RKO (cell line): ENCODE measurements at regions not wholly inside any gene's neighbourhood (a gene's known extent, or its start where the extent isn't known, plus 50 kb on each side); places are given as distances from the start of the nearest gene placed in this dataset.
"Not testable (repeated sequence)": the region's sequence is repeated elsewhere in the genome, so short reads cannot be mapped to it uniquely, and the experiment has no call there.

ENCODE experiments used
- DNase-seq: peaks from one replicate; pipeline ENCODE4 v3.0.0-alpha.2; 2016; ENCODE audit warnings: low spot score

DNA sequence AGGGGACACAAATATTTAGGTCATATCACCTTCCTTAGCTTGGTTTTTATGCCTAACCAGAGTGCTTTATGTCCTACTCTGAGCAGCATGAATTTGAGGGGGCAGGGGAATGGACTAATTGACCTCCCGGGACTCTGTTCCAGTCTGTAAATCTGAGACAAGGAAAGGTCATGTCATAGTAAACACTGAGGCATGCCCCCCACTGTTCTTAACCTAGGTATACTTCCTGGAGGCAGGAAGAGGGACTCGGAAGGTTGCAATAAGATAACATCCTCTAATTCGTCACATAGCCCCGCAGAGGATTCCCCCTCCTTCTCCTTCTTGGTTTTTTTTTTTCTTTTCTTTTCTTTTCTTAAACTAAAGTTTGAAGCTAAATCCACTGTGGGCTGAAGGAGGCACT is 540.3 kb upstream of the CADM1 start:
- no peak for DNase-seq

DNA sequence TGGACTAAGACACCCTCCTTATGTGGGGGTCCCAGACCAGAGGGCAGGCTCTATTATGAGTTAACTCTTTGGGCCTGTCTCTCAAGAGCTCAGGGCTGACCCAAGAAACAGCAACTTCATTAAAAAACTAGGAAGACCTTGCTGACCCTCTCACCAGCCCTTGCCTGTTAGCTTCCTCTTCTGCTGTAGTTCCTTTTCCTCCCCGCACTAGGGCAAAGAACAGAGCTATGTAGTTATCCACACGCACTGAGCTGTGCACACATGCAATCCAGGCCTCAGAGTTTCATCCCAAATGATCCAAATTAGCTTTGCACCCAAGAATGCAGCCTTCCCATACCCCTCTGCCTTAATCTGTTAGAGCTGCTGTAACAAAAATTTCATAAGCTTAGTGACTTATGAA is 539.6 kb upstream of the CADM1 start:
- no peak for DNase-seq

DNA sequence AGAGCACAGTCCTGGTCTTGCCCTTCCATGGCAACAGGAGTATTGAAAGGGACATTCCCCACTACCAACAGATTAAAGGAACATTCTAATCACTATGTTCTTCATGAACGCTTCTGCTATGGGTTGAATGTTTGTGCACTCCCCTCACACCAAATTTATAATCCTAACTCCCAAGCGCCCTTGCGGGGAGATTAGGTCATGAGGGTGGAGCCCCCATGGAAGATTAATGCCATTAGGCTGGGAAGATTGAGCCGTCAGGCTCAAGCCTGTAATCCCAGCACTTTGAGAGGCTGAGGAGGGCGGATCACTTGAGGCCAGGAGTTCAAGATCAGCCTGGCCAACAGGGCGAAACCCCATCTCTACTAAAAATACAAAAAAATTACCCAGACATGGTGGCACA is 538.8 kb upstream of the CADM1 start:
- not testable (repeated sequence) for DNase-seq

DNA sequence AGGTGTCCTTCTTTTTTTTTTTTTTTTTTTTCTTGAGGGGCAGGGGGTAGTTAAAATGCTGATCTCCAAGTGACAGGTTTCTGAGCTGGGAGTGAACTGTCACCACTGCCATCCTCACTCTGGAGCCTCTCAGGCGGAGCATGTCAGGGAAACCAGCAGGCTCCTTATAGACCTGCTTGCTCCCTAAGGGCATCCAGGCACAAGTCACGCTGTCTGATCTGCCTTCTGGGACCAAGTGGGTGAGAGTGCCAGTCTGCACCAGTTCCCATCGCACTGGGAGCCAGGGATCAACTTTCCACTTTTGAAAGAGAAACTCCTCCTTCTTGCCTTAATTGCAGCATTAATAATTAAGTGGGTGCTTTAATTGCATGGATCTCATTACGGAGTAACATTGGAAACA is 537.9 kb upstream of the CADM1 start:
- DNase-seq: no peak

DNA sequence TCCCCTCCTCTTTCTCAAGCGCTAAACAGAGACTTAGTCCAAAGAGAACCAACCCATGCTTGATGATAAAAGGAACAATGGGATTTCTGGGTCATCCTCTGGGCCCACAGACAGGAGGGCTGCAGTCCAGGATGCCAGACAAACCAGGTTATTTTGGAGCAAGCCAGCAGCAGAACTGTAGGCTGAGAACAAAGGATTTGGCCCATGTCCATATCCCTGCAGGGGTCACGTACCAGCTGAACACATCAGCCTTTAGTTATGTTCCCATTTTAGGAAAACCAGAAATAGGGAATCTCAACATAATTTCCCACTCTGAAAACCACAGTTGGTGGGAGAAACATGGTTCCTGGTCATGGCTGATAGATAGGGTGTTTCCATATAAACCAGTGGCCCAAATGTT is 533.6 kb upstream of the CADM1 start:
- DNase-seq: no peak

DNA sequence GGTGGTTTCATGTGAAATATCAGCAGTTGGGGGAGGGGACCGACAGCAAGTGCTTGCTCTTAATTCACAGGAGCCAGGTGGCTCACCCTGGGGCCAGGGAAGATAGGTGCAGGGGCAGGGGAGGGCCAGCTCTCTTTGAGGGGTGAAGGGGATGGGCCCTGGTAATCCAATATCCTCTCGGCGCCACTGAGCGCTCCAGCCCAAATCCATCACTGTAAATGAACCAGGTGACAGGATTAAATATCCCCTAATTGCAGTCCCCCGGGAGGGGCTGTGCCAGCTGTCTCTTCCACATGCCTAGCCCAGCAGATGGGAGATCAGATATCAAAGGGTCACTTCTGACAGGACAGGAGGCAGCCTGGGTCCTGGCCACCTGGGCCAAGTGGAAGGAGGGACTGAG is 531.8 kb upstream of the CADM1 start:
- DNase-seq: no peak

DNA sequence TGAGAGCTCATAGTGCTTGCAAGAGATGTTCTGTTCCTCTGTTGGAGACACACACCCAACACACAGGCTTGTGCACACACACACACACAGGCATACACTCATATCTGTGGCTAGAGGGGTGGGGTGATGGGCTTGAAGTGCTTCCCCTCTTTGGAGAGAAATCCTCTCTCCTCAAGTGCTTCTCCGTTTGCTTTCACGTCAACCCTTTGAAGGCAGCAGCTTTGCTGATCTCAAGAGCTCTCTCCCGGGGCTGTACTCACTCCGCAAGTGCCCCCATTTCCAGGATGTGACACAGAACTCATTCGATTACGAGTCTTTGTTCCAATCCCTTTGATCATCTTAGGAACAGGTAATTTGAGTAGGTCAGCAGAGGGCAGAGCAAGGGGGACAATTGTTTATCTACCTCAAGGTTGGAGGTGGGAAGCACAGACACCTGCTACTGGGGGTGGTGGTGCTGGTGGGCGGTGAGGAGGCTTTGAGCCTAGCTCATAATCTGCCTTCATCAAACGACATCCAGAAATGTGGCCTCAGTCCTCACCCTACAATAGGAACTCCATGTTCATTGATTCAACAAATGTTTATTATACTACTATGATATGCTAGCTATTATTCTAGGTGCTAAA is 529.8 kb upstream of the CADM1 start:
- no peak for DNase-seq

DNA sequence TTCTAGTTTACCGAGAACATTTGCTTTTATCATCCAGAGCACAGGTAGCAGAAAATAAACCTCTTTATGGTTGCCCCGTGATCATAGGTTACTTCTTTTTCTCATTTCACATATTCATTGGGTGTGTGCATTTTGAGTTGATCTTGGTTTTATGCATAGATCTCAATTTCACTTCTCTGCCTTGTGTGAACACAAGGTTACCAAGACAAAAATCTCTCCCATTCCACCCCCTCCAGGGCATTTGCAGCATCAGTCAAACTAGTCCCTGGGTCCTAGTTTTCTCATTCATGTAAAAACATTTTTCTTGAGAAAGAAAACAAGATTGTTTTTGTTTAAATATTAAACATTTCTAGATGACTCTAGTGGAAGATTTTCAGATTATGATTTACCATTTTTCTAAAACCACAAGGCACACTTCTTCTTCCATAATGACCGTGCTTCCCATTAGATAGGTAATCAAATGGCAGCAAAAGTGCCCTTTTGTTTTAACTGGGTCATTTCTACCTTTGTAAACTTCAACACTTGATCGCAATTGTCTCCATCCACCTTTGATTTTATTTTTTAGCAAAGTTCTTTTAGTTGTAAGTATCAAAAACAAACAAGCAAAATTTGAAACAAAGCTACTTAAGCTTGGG is 526.6 kb upstream of the CADM1 start:
- no peak for DNase-seq

DNA sequence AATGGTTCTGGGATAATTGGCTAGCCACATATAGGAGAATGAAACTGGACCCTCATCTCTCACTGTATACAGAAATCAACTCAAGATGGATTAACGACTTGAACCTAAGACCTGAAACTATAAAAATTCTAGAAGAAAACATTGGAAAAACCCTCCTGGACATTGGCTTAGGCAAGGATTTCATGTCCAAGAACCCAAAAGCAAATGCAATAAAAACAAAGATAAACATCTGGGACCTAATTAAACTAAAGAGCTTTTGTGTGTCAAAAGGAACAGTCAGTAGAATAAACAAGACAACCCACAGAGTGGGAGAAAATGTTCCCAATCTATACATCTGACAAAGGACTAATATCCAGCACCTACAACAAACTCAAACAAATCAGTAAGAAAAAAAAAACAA is 524.3 kb upstream of the CADM1 start:
- DNase-seq: not testable (repeated sequence)

DNA sequence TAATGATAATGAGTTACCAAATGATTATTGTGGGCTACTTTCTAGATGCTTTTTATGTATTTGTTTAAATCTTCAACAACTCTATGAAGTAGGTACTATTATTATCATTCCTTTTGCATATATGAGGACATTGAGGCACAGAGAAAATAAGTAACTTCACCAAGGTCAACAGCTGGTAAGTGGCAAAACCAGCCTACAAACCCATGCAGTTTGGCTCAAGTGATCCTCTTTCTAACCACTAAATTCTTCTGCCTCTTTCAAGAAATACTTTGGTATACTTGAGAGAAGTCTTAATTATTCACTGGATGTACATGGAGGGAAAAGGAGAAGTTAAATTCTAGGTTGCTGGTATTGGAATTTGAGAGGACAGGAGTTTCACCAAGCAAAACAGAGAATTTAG is 495.2 kb upstream of the CADM1 start:
- DNase-seq: no peak

DNA sequence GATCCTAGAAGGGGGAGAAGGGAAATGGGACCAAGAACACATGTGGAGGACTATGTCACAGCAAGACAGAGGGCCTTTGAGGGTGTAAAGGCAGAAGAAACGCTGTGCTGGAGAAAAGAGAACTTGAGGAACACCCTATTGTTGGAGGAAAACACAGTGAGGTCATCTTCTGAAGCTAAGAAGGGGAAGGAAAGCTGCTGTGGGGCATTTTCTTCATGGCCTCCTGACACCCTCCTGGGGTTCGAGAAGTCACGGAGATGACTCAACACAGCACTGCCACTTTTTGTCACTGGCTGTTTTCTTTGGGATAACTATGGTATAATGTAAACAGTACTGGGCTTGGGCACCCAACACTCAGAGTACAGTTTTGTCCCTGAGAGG is 492.6 kb upstream of the CADM1 start:
- no peak for DNase-seq

DNA sequence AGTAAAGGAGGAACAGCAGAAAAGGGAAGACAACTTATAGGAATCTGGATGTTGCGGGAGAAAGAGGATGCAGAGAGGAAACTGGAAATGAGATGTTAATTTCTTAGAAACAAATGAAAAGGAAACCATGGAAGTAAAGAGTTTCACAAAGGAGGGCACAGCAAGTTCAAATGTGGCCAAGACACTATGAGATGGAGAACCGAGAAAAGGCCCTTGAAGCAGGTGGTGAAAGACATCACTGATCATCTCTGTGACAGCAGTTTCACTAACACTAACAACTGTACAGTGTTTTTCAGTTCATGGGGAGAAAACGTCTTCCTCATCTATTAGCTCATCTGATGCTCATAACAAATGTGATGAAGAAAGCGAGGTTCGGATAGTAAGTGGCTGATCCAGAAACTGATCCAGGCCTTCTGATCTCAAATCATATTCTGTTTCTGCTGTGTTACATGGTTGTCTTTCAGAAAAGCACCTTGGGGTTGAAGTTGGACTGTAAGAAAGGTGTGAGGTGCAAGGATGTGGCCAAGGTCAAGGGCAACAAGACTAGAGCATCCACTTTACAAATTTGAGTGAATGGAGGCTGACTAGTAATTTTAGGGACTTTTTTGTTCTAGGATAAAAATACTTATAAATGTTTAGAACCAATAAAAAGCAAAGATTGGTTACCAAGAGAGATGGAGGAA is 492.1 kb upstream of the CADM1 start:
- DNase-seq: no peak

DNA sequence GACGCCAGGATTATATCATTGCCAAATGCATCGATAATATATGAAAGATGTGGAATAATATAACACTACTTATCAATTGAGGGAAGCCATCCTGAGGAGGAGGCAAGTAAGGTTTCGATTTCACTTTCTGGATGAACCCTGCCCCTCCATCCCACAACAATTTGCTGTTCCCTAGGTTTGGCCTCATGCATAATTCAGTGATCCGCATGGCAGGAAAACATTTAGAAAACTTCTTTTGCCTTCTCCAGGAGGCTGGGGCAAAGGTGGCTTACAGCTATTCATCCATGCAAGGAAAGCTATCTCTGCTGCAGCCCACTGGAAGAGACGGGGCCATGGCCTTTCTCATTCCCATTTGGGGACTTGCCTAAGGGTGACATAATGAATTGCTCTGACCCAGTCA is 489.4 kb upstream of the CADM1 start:
- no peak for DNase-seq

DNA sequence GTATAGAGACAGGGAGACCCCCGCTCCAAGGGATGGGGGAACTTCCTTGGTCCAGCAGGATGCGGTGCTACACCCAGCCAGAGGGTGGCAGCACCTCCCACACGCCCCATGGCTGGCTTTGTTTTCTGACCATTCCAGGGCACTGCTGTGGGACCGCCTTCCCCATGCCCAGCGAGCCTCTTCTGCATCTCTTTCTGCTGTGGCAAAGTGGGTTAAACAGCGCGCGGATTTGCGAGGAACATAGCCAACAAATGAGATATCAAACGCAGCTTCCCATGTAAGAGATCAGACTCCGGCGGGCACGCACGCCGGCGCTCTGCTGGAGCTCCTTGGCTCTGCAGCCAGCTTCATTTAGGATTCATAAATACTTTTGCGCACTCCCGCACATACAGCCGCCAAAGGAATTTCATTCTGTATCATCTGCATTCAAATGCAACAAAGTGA is 485.8 kb upstream of the CADM1 start:
- no peak for DNase-seq

DNA sequence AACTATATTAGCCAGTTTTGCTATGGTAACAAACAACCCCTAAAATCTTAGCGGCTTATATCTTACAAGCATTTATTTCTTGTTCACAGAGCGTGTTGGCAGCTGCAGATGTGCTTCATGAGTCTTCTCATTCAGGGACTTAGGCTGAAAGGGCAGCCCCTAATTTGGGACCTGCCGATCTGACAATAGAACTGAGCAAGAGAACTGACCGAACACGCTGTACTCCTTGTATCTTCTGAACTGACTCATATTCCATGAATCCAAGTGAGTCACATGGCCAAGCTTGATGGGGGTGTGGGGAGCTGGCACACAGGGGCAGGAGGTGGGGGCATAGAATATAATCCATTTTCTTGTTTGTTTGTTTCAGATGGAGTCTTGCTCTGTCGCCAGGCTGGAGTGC is 481.7 kb upstream of the CADM1 start:
- DNase-seq: no peak

DNA sequence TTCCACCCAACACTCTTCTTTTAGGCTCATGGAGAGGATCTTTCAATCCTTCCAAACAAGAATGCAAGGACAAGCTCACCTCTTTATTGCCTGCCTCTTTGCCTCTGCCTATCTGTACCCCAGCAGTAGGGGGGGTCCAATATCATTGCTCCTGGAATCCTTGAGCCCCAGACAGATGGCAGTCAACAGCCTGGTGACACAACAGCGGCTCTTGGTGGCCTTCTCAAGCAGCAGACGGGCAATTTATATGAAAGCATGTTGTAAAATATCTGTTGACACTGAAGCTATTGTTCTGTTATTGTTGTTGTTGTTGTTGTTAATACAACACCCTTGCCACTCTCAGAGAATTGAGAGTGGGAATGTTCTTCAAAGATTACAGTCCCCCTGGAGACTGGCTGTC is 480.0 kb upstream of the CADM1 start:
- DNase-seq: no peak

DNA sequence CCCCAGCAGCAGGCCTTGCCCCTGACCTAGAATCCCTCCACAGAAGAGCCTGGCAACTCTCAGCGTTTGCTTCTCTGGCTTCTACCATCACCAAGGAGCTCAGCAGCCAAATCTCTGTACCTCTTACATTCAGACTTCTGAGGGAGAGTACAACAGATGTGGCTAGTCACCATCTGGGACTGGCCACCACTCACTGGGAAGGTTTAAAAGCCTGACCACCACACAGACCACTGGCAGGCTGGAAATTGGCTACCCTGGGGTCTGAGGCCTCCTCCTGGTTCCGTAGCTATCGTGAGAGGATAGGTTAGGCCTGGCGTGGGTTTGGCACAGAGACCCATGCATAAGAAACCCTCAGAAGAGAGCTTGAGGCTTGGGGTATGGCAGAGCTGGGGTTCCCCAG is 478.5 kb upstream of the CADM1 start:
- no peak for DNase-seq

DNA sequence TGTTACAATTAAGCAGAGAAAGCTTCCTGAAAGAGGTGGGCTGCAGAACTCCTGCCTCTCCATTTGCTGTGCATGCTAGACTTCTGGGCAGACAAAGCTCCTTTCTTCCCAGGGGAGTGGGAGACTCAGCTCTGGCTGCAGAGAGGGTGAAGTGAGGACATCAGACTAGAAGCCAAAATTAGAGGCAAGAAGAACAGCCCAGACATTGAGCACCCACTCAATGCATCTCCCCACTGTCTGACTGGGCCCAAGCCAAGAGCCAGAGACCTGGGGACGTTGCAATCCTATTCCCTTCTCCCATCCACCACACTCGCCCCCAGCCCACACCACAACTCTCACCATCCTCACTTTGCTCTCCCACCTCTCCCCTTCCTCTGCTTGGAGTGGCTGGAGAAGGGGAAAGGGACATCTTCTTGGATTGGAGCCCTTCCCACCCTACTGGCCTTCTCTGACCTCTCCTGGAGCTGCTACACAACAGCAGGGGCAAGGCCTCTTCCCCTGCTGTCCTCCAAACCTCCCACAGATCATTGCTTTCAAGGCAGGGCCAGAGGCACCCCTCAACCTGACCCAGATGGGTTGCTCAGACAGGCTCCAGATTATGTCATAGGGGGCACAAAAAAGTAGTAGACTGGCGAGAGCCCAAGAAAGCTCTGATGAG is 477.7 kb upstream of the CADM1 start:
- DNase-seq: no peak

DNA sequence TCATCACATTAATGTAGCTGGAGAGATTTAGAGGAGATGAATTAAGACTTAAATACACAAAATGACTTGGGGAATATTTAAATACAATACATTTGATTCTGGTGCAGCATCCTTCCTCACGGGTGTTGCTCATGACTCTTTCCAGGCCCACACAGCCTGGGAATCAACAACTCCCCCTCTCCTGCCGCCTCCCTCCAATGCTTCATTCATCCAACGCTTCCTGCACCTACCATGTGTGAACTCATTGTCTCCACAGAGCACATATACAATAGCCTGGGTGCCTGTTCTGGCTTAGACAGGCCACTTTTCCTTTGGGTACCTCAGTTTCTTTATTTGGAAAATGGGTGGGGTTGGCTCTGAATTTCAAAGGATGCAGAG is 476.9 kb upstream of the CADM1 start:
- DNase-seq: no peak

DNA sequence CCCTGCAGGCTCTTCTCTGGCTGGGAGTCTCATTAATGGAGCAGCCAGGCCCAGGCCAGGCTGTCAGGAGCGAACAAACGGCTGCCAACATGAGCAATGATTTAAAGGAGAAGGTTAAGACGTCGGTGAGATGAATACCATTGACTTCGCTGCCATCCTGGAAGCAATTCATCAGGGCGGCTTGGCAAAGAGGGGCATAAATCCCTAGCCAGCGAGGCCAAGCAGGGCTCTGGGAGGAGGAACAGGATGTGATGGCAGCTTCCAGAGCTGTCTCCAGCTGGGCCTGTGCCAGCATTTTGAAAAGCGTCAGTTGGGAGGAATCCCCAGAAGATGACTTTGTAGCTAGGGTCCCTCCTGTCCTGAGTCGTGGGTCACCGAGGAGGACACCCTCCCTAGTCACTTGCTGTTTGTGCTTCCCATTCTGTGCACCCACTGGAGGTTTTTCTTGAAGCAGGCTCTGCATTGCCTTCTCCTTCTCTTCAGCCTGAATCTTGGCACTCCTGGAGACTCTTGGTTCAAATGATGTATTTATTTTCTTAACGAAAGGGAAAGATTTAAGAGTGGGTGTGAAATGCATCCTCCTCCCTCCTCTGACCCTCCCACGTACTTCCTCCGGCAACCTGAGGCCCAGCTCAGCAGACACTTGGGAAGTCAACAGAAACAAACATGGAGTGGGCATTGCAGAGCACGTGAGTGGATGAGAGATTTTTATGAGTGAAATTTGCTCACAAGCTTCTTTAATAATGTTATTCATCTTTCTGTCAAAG is 476.3 kb upstream of the CADM1 start:
- no peak for DNase-seq

DNA sequence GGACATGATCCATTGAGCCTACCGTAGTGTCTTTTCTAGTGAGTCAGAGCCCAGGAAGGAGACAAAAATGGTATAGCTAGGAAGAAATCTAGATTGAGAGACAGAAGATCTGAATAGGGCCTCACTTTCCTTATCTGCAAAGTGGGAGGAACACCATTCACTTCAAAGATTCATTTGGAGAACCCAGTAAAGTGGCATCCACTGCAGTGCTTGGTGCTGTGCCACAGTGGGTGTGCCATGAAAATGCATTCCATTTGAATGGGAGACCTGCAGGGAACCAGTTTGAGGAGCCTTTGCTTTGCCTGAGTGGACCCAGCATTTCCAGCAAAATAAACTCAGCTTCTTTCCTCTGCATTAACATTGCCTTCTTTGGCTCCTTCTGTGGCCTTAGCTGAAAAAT is 470.5 kb upstream of the CADM1 start:
- no peak for DNase-seq

DNA sequence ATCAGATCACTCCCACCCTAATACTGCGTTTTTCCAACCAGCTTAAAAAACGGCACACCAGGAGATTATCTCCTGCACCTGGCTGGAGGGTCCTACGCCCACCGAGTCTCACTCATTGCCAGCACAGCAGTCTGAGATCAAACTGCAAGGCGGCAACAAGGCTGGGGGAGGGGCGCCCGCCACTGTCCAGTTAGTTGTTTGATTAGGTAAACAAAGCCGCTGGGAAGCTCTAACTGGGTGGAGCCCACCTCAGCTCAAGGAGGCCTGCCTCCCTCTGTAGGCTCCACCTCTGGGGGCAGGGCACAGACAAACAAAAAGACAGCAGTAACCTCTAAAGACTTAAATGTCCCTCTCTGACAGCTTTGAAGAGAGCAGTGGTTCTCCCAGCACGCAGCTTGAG is 463.0 kb upstream of the CADM1 start:
- DNase-seq: not testable (repeated sequence)
